ENCODE measurements at regions not wholly inside any gene's neighbourhood (a gene's known extent, or its start where the extent isn't known, plus 50 kb on each side); places are given as distances from the start of the nearest gene placed in this dataset.

DNA sequence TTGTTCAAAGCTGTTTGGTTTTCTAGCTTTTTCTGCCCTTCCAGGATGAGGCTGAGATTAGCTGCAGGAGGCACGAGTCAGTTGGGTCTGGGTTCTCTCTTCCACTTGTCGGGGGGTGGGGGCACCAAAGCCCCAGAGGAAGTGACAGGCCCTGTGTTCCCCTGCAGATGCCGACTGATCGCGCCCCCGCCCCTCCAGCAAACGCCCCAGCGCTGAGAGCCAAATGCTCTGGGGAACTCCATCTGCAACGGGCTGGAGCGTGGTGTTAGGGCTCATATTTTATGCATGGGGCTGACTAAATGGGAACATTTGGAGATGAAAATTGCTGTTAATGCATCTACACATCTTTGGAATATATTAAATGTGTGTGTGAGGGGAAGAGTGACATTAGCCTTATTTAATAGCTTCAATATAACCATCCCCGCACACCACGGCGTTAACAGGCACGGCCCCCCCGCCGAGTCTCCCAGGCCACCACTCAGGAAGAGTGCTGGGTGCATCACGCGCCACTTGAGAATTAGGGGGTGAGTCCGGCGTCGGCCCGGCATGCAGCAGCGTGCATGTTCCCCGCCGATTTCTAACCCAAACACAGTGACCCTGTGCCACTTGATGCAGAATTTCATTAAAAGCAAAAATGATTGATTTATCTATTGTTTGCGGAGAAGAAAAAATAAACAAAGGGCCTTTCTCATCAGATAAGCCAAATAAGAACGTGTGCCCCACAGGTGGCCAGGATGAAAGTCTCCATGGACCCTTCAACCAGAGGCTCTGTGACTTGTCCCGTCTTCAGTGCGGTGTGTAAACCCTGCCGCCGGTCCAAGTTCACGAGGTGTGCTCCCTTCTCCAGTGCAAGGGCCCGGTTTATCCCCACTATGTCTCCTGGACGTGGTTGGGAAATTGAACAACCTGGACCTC is 165.0 kb upstream of the RTL1 start:
- POLR2A ChIA-PET: interaction anchor here (0.7 kb wide), 1 partner anchor 390 kb away, joined by 6 read pairs; no protein-coding TSS in a partner anchor
- no peak overlapping the region for H3K27ac ChIP-seq (ENCODE audit: insufficient read depth, low read depth, low read length)
- TF ChIP-seq POLR2A (IDR thresholded peaks at IDR 0.05; ENCODE audit: low read depth, low read length) (no peak), EZH2 (IDR thresholded peaks at IDR 0.05; ENCODE audit: borderline replicate concordance, low read depth, low read length, severe bottlenecking) (no peak), FOS (IDR thresholded peaks at IDR 0.05; ENCODE audit: borderline replicate concordance, insufficient read depth, low read length) (no peak), GATA2 (IDR thresholded peaks at IDR 0.05; ENCODE audit: insufficient read depth, insufficient read length, low read depth, low read length) (no peak), MYC (IDR thresholded peaks at IDR 0.05; ENCODE audit: low read depth, low read length) (no peak), JUN (IDR thresholded peaks at IDR 0.05; ENCODE audit: borderline replicate concordance, insufficient read depth, insufficient read length, low read depth) (no peak), POLR2AphosphoS5 (IDR thresholded peaks at IDR 0.05; ENCODE audit: insufficient read depth, low read depth, low read length) (no peak)
- TF ChIP-seq, protein P1, sequence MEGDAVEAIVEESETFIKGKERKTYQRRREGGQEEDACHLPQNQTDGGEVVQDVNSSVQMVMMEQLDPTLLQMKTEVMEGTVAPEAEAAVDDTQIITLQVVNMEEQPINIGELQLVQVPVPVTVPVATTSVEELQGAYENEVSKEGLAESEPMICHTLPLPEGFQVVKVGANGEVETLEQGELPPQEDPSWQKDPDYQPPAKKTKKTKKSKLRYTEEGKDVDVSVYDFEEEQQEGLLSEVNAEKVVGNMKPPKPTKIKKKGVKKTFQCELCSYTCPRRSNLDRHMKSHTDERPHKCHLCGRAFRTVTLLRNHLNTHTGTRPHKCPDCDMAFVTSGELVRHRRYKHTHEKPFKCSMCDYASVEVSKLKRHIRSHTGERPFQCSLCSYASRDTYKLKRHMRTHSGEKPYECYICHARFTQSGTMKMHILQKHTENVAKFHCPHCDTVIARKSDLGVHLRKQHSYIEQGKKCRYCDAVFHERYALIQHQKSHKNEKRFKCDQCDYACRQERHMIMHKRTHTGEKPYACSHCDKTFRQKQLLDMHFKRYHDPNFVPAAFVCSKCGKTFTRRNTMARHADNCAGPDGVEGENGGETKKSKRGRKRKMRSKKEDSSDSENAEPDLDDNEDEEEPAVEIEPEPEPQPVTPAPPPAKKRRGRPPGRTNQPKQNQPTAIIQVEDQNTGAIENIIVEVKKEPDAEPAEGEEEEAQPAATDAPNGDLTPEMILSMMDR (IDR thresholded peaks at IDR 0.05; ENCODE audit: extremely low read depth in 1 of 2, insufficient read depth in 1 of 2, low read depth in 1 of 2, low read length in 2 of 2): no peak
- TF ChIP-seq, protein P2, sequence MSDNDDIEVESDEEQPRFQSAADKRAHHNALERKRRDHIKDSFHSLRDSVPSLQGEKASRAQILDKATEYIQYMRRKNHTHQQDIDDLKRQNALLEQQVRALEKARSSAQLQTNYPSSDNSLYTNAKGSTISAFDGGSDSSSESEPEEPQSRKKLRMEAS (IDR thresholded peaks at IDR 0.05; ENCODE audit: insufficient read depth, insufficient read length): no peak
- no peaks in the 10 kb centered on the region for H3K9me3 ChIP-seq (replicated peaks; ENCODE audit: control insufficient read depth, insufficient read depth, low read length)
- no peaks in the 10 kb centered on the region for H3K79me2 ChIP-seq (ENCODE audit: control insufficient read depth, insufficient read depth, low read length)
- DNase-seq (ENCODE audit: low read depth, low spot score) (no peak), FAIRE-seq (peak; percentile 28)
- no peak overlapping the region for H3K4me2 ChIP-seq (ENCODE audit: insufficient read depth, low read length)
- no TSS peak for BruUV-seq (replicated peaks)
- H3K9me1 ChIP-seq (replicated peaks; ENCODE audit: control insufficient read depth, extremely low read depth, insufficient read depth, low read length): no peaks in the 10 kb centered on the region
- CTCF ChIA-PET: interaction anchor here (0.9 to 2.6 kb wide), 4 partner anchors 11 to 169 kb away, joined by 3 to 9 read pairs (median 6); no protein-coding TSS in a partner anchor
- H4K20me1 ChIP-seq (replicated peaks; ENCODE audit: control insufficient read depth, extremely low read depth, insufficient read depth, low read length): no peaks in the 10 kb centered on the region
- no peaks in the 10 kb centered on the region for H3K27me3 ChIP-seq (ENCODE audit: control insufficient read depth in 2 of 2, insufficient read depth in 2 of 2, low read length in 2 of 2)
- peaks cover 39% of the 10 kb centered on the region for H3K4me1 ChIP-seq (ENCODE audit: control insufficient read depth, extremely low read depth, insufficient read depth, low read length)
- no peak overlapping the region for H3K4me3 ChIP-seq (replicated peaks in 1 of 3; ENCODE audit: insufficient read depth in 1 of 3, low read depth in 1 of 3, low read length in 3 of 3)
- H3K9ac ChIP-seq (replicated peaks; ENCODE audit: extremely low read depth, insufficient read depth, low read length): no peak overlapping the region
- peaks cover 0 to 6% of the 10 kb centered on the region in 2 experiments for H3K36me3 ChIP-seq (ENCODE audit: control insufficient read depth in 2 of 2, extremely low read depth in 1 of 2, insufficient read depth in 2 of 2, low read length in 2 of 2)
- no peak overlapping the region for H2AFZ ChIP-seq (ENCODE audit: low read depth, low read length)
- intact Hi-C loops (cut with micrococcal nuclease) (loop anchor here (10.0 kb wide), 1 partner anchor 684 kb away; no protein-coding TSS in a partner anchor), dilution Hi-C loops (cut with MboI; ENCODE audit: extremely low pct_ligation_motif_present, low sequenced_read_pairs) (no loop called here)

Measured in endothelial cell of umbilical vein (primary cell).